Lower leg skin (tissue), 4 donors: ENCODE measurements at regions not wholly inside any gene's neighbourhood (a gene's known extent, or its start where the extent isn't known, plus 50 kb on each side); places are given as distances from the start of the nearest gene placed in this dataset.

Experiments
- DNase-seq, 2 donors: peaks; one replicate each; pipeline ENCODE4 v3.0.0-alpha.2; 2019; ENCODE audit warnings: low spot score in 2 of 2
- H3K4me3 ChIP-seq: fragments of 200-600 bp; sonication (generic); 2 replicates; pipeline ENCODE4 v1.5.1; 2017; ENCODE audit warnings: mild to moderate bottlenecking, low read depth; ENCODE audit not compliant: poor library complexity, severe bottlenecking
- CTCF ChIP-seq, 3 donors: fragments of 450-650 bp; IDR thresholded peaks; one replicate each; pipeline ENCODE4 v1.5.1; 2016; ENCODE audit warnings: antibody characterized with exemption in 3 of 3, mild to moderate bottlenecking in 3 of 3, moderate library complexity in 2 of 3
- POLR2A ChIP-seq, 2 donors: fragments of 450-650 bp; IDR thresholded peaks; one replicate each; pipeline ENCODE4 v1.6.1; 2016 to 2017; ENCODE audit warnings: antibody characterized with exemption in 2 of 2, mild to moderate bottlenecking in 1 of 2, moderate library complexity in 1 of 2
- WGBS, 2 donors: methylation state at CpG; one replicate each; pipeline ENCODE4 v1.1.5; 2018; 5-methylcytosine and 5-hydroxymethylcytosine counted together
- intact Hi-C: fragments of 100-400 bp; cut with DNase I; formaldehyde crosslinking; loops from one replicate; pipeline ENCODE4 v1.15.0; 2023; ENCODE audit warnings: low total_unique reads

GRCh38 chr5:143599474-143599873 lies 196.0 kb upstream of the NR3C1 start:
- 94 to 95% methylated on average over 6 of the region's 6 CpGs for WGBS, 2 donors
- intact Hi-C loops, result no loop called here
- no peak for TF ChIP-seq POLR2A (IDR thresholded peaks at IDR 0.05)
- no peak for TF ChIP-seq CTCF (IDR thresholded peaks at IDR 0.05)
- no peak overlapping the region for H3K4me3 ChIP-seq
- no peak for DNase-seq

- DNase-seq, result no peak
- no peak overlapping the region for H3K4me3 ChIP-seq
- TF ChIP-seq CTCF (IDR thresholded peaks at IDR 0.05) (no peak), POLR2A (IDR thresholded peaks at IDR 0.05) (no peak)
- WGBS, 2 donors, result 95 to 96% methylated on average over 3 of the region's 3 CpGs
- intact Hi-C loops, result no loop called here
Observed at GRCh38 chr5:143596824-143597223, 193.3 kb upstream of the NR3C1 start.

GRCh38 chr5:143594902-143595818 lies 191.7 kb upstream of the NR3C1 start:
- no peak for TF ChIP-seq POLR2A (IDR thresholded peaks at IDR 0.05)
- TF ChIP-seq CTCF (IDR thresholded peaks at IDR 0.05), result no peak
- no peak for DNase-seq
- 66 to 79% methylated on average over 6 of the region's 6 CpGs for WGBS, 2 donors
- H3K4me3 ChIP-seq, result no peak overlapping the region
- intact Hi-C loops, result no loop called here

GRCh38 chr5:143593723-143594122 lies 190.2 kb upstream of the NR3C1 start:
- no peak for DNase-seq
- H3K4me3 ChIP-seq, result no peak overlapping the region
- TF ChIP-seq POLR2A (IDR thresholded peaks at IDR 0.05) (no peak), CTCF (IDR thresholded peaks at IDR 0.05) (no peak)
- WGBS, 2 donors, result 84 to 85% methylated on average over 6 of the region's 6 CpGs
- intact Hi-C loops, result no loop called here

- no peak for TF ChIP-seq POLR2A (IDR thresholded peaks at IDR 0.05)
- TF ChIP-seq CTCF (IDR thresholded peaks at IDR 0.05), result no peak
- DNase-seq, result no peak
- no peak overlapping the region for H3K4me3 ChIP-seq
- 58 to 71% methylated on average over 4 of the region's 4 CpGs for WGBS, 2 donors
- intact Hi-C loops, result no loop called here
Observed at GRCh38 chr5:143592648-143593047, 189.2 kb upstream of the NR3C1 start.
